GM23338 (cell line): ENCODE measurements at regions not wholly inside any gene's neighbourhood (a gene's known extent, or its start where the extent isn't known, plus 50 kb on each side); places are given as distances from the start of the nearest gene placed in this dataset.

Experiments used
- EZH2 ChIP-seq: fragments of 200-600 bp; sonication (generic); IDR thresholded peaks from one replicate; pipeline ENCODE4 v1.8.0; 2017; ENCODE audit warnings: antibody characterized with exemption, mild to moderate bottlenecking, low read depth; ENCODE audit not compliant: unreplicated experiment
- EZH2phosphoT487 ChIP-seq: fragments of 200-600 bp; sonication (generic); IDR thresholded peaks from one replicate; pipeline ENCODE4 v1.8.1; 2018; ENCODE audit warnings: antibody characterized with exemption; ENCODE audit not compliant: unreplicated experiment
- JUNB ChIP-seq: IDR thresholded peaks from one replicate; pipeline ENCODE4 v1.6.1; 2016; ENCODE audit warnings: antibody characterized with exemption; ENCODE audit not compliant: unreplicated experiment
- POLR2AphosphoS5 ChIP-seq: IDR thresholded peaks from 2 replicates; pipeline ENCODE4 v1.6.1; 2016; ENCODE audit warnings: antibody characterized with exemption, low read depth
- TF ChIP-seq, protein P1 (sequence below), 2 experiments: fragments of 200-600 bp in 1 of 2; sonication (generic) in 1 of 2; conservative IDR thresholded peaks; 2 replicates each; pipeline versions ENCODE4 v1.5.1 to v1.6.1; 2016 to 2017; ENCODE audit warnings: antibody characterized with exemption in 2 of 2, low read depth in 2 of 2, mild to moderate bottlenecking in 2 of 2, moderate library complexity in 1 of 2
- TF ChIP-seq, protein P2 (sequence below): IDR thresholded peaks from one replicate; pipeline ENCODE4 v1.6.1; 2018; ENCODE audit warnings: antibody characterized with exemption; ENCODE audit not compliant: unreplicated experiment

DNA sequence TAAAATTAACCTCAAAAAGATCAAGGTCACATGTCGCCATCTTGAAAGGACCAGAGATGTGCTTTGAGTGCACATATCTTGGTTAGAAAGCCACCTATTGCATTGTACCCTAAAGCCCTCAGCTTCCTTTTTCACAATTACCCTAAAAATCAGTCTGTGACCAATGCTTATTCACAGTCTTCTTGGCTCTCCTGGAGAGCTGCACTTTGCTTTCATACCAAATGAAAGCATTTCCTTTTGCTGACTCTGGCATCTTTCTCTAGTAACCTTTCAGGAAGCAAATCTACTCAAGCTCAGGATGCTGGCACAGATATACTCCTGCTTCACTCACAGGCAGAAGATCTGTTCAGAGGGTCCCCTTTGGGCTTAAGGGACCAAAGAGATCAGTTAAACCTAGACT is 160.7 kb upstream of the PUM3 start:
- TF ChIP-seq, protein P1, sequence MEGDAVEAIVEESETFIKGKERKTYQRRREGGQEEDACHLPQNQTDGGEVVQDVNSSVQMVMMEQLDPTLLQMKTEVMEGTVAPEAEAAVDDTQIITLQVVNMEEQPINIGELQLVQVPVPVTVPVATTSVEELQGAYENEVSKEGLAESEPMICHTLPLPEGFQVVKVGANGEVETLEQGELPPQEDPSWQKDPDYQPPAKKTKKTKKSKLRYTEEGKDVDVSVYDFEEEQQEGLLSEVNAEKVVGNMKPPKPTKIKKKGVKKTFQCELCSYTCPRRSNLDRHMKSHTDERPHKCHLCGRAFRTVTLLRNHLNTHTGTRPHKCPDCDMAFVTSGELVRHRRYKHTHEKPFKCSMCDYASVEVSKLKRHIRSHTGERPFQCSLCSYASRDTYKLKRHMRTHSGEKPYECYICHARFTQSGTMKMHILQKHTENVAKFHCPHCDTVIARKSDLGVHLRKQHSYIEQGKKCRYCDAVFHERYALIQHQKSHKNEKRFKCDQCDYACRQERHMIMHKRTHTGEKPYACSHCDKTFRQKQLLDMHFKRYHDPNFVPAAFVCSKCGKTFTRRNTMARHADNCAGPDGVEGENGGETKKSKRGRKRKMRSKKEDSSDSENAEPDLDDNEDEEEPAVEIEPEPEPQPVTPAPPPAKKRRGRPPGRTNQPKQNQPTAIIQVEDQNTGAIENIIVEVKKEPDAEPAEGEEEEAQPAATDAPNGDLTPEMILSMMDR (conservative IDR thresholded peaks at IDR 0.05; ENCODE audit: low read depth in 2 of 2): no peak
- no peak for TF ChIP-seq EZH2
- TF ChIP-seq, protein P2, sequence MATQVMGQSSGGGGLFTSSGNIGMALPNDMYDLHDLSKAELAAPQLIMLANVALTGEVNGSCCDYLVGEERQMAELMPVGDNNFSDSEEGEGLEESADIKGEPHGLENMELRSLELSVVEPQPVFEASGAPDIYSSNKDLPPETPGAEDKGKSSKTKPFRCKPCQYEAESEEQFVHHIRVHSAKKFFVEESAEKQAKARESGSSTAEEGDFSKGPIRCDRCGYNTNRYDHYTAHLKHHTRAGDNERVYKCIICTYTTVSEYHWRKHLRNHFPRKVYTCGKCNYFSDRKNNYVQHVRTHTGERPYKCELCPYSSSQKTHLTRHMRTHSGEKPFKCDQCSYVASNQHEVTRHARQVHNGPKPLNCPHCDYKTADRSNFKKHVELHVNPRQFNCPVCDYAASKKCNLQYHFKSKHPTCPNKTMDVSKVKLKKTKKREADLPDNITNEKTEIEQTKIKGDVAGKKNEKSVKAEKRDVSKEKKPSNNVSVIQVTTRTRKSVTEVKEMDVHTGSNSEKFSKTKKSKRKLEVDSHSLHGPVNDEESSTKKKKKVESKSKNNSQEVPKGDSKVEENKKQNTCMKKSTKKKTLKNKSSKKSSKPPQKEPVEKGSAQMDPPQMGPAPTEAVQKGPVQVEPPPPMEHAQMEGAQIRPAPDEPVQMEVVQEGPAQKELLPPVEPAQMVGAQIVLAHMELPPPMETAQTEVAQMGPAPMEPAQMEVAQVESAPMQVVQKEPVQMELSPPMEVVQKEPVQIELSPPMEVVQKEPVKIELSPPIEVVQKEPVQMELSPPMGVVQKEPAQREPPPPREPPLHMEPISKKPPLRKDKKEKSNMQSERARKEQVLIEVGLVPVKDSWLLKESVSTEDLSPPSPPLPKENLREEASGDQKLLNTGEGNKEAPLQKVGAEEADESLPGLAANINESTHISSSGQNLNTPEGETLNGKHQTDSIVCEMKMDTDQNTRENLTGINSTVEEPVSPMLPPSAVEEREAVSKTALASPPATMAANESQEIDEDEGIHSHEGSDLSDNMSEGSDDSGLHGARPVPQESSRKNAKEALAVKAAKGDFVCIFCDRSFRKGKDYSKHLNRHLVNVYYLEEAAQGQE: no peak
- TF ChIP-seq POLR2AphosphoS5: no peak
- no peak for TF ChIP-seq JUNB
- TF ChIP-seq EZH2phosphoT487: no peak
